ENCODE measurements at regions not wholly inside any gene's neighbourhood (a gene's known extent, or its start where the extent isn't known, plus 50 kb on each side); places are given as distances from the start of the nearest gene placed in this dataset.

DNA sequence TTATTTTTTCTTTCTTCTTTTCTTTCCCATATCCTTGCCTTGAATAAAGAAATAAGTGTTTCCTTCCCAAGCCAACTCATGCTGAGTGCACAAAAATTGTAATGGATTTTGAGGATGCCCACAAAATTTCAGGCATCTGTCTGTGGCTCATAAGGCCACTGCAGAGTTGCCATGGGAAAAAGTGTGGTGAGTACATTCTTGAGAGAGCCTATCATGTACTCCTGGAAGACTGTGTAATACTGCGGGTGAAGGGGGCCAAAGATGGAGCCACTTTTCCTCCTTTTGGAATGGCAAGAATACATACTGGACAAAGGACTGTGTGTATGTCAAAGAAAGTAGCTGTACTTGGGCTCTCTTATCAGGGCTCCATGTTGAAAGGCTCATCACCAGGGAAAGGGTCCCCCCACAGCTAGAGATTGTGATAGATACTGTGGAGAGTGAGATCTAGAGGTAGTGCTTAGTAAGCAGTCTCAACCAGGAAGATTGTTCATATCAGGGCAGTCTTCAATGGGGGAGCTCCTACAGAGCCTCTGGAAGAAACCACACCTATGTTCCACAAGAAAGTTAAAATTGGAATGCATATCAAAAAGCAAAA is 341.6 kb upstream of the KCND2 start:
- no peak overlapping the region for H3K4me2 ChIP-seq
- no peaks in the 10 kb centered on the region for H3K4me1 ChIP-seq
- H3K27ac ChIP-seq = no peak overlapping the region
- TF ChIP-seq SMC3 (IDR thresholded peaks at IDR 0.05) = no peak
- TF ChIP-seq RNF2 (IDR thresholded peaks at IDR 0.05; ENCODE audit: borderline replicate concordance, low read depth) = no peak
- TF ChIP-seq, protein P1, sequence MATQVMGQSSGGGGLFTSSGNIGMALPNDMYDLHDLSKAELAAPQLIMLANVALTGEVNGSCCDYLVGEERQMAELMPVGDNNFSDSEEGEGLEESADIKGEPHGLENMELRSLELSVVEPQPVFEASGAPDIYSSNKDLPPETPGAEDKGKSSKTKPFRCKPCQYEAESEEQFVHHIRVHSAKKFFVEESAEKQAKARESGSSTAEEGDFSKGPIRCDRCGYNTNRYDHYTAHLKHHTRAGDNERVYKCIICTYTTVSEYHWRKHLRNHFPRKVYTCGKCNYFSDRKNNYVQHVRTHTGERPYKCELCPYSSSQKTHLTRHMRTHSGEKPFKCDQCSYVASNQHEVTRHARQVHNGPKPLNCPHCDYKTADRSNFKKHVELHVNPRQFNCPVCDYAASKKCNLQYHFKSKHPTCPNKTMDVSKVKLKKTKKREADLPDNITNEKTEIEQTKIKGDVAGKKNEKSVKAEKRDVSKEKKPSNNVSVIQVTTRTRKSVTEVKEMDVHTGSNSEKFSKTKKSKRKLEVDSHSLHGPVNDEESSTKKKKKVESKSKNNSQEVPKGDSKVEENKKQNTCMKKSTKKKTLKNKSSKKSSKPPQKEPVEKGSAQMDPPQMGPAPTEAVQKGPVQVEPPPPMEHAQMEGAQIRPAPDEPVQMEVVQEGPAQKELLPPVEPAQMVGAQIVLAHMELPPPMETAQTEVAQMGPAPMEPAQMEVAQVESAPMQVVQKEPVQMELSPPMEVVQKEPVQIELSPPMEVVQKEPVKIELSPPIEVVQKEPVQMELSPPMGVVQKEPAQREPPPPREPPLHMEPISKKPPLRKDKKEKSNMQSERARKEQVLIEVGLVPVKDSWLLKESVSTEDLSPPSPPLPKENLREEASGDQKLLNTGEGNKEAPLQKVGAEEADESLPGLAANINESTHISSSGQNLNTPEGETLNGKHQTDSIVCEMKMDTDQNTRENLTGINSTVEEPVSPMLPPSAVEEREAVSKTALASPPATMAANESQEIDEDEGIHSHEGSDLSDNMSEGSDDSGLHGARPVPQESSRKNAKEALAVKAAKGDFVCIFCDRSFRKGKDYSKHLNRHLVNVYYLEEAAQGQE (IDR thresholded peaks at IDR 0.05) = no peak
- ATAC-seq (no peak), FAIRE-seq (no peak), DNase-seq (ENCODE audit: low read depth in 1 of 2, low spot score in 1 of 2) (no peak)
- no peak overlapping the region for H3K4me3 ChIP-seq
- 38% methylated on average over 1 of the region's 1 CpG for WGBS (ENCODE audit: missing lambda C conversion rate)
- ChIA-PET CTCF (no interaction called here), POLR2A (no interaction called here)
- H3K9me3 ChIP-seq = no peaks in the 10 kb centered on the region

GRCh38 chr7:119935418-119936025 is 337.5 kb upstream of the KCND2 start:
- TF ChIP-seq RAD21 (conservative IDR thresholded peaks at IDR 0.05 in 1 of 2, IDR thresholded peaks at IDR 0.05 in 1 of 2) (peak; percentile 21 to 23; a peak in 1 of 5 replicates), SMC3 (IDR thresholded peaks at IDR 0.05) (peak; percentile 48), HOXB13 (CRISPR knock-in tag; IDR thresholded peaks at IDR 0.05; ENCODE audit: low read depth) (no peak)
- FAIRE-seq (no peak), DNase-seq (ENCODE audit: low read depth in 1 of 2, low spot score in 1 of 2) (peak in 1 of 2 experiments; percentile 36), ATAC-seq (peak; percentile 39 to 69; a peak in 2 of 6 replicates)
- CTCF ChIA-PET = interaction anchor here (0.6 to 0.9 kb wide), 2 partner anchors 12 to 450 kb away, joined by 3 read pairs; no protein-coding TSS in a partner anchor
- Histone ChIP-seq H3K27ac (no peak overlapping the region), H3K4me2 (no peak overlapping the region), H3K4me3 (no peak overlapping the region), H3K9me3 (no peaks in the 10 kb centered on the region), H3K4me1 (no peaks in the 10 kb centered on the region)
- 3% methylated on average over 4 of the region's 4 CpGs for WGBS (ENCODE audit: missing lambda C conversion rate)
- POLR2A ChIA-PET = interaction anchor here (0.6 kb wide), 1 partner anchor 1015 kb away, joined by 4 read pairs; the partner anchor contains the start of gene ING3

DNA sequence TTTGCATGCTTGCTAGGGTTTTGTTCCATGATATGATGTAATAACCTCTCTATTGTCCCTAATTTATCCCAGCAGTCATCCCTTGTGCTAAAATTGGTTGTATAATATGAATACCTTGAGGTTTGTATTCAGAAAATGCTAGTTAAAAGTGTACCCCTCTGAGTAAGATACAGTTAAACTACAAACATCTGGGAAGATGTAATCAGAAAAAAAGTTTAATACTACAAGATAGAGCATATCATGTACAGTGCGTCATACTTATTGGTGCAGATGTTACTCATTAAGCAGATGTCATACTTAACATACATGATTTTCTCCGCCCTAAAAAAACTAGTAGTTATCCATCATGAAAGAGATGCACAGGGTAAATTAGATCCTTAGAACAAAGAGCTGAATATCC is 336.1 kb upstream of the KCND2 start:
- TF ChIP-seq, protein P2, sequence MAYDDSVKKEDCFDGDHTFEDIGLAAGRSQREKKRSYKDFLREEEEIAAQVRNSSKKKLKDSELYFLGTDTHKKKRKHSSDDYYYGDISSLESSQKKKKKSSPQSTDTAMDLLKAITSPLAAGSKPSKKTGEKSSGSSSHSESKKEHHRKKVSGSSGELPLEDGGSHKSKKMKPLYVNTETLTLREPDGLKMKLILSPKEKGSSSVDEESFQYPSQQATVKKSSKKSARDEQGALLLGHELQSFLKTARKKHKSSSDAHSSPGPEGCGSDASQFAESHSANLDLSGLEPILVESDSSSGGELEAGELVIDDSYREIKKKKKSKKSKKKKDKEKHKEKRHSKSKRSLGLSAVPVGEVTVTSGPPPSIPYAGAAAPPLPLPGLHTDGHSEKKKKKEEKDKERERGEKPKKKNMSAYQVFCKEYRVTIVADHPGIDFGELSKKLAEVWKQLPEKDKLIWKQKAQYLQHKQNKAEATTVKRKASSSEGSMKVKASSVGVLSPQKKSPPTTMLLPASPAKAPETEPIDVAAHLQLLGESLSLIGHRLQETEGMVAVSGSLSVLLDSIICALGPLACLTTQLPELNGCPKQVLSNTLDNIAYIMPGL (CRISPR knock-in tag; IDR thresholded peaks at IDR 0.05; ENCODE audit: borderline replicate concordance) = no peak
- TF ChIP-seq ZSCAN20 (CRISPR knock-in tag; IDR thresholded peaks at IDR 0.05) (no peak), HES2 (IDR thresholded peaks at IDR 0.05) (no peak), EP300 (IDR thresholded peaks at IDR 0.05) (no peak), RAD21 (conservative IDR thresholded peaks at IDR 0.05 in 1 of 2, IDR thresholded peaks at IDR 0.05 in 1 of 2) (no peak), RCOR1 (IDR thresholded peaks at IDR 0.05; ENCODE audit: low read depth, low read length) (no peak)
- TF ChIP-seq, protein P3, sequence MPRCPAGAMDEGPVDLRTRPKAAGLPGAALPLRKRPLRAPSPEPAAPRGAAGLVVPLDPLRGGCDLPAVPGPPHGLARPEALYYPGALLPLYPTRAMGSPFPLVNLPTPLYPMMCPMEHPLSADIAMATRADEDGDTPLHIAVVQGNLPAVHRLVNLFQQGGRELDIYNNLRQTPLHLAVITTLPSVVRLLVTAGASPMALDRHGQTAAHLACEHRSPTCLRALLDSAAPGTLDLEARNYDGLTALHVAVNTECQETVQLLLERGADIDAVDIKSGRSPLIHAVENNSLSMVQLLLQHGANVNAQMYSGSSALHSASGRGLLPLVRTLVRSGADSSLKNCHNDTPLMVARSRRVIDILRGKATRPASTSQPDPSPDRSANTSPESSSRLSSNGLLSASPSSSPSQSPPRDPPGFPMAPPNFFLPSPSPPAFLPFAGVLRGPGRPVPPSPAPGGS (IDR thresholded peaks at IDR 0.05) = no peak
- WGBS (ENCODE audit: missing lambda C conversion rate) = 1% methylated on average over 2 of the region's 2 CpGs
- Histone ChIP-seq H3K4me1 (no peaks in the 10 kb centered on the region), H3K4me3 (no peak overlapping the region), H3K4me2 (no peak overlapping the region), H3K9me3 (no peaks in the 10 kb centered on the region), H3K27ac (no peak overlapping the region)
- FAIRE-seq (no peak), ATAC-seq (no peak), DNase-seq (ENCODE audit: low read depth in 1 of 2, low spot score in 1 of 2) (no peak)
- ChIA-PET POLR2A (no interaction called here), CTCF (interaction anchor here (0.8 kb wide), 1 partner anchor 618 kb away, joined by 3 read pairs; no protein-coding TSS in a partner anchor)
